Small intestine (tissue), 7 donors: ENCODE measurements at regions not wholly inside any gene's neighbourhood (a gene's known extent, or its start where the extent isn't known, plus 50 kb on each side); places are given as distances from the start of the nearest gene placed in this dataset.
"Not testable (repeated sequence)": the region's sequence is repeated elsewhere in the genome, so short reads cannot be mapped to it uniquely, and the experiment has no call there.

ENCODE experiments used
- DNase-seq, 2 donors: peaks; one replicate each; pipeline versions ENCODE4 v3.0.0 to v3.0.0-alpha.2; 2013
- FAIRE-seq: peaks from 2 replicates; lab custom pipeline; 2012; peaks lifted over from hg19 to GRCh38; lab: Jason Lieb, UNC
- H3K27ac ChIP-seq, 3 donors: one replicate each; pipeline ENCODE4 v1.5.1; 2013; ENCODE audit warnings: low read length in 2 of 3, mild to moderate bottlenecking in 2 of 3, control low read depth in 1 of 3, inconsistent platforms in 1 of 3, low read depth in 1 of 3, moderate library complexity in 1 of 3
- H3K27me3 ChIP-seq, 3 donors: one replicate each; pipeline ENCODE4 v1.6.1; 2013; ENCODE audit warnings: low read length in 3 of 3, inconsistent platforms in 1 of 3; ENCODE audit not compliant: control insufficient read depth in 3 of 3, insufficient read depth in 3 of 3
- H3K36me3 ChIP-seq, 3 donors: one replicate each; pipeline ENCODE4 v1.6.1; 2013; ENCODE audit warnings: low read length in 3 of 3, inconsistent platforms in 1 of 3, low read depth in 1 of 3, mild to moderate bottlenecking in 1 of 3, moderate library complexity in 1 of 3; ENCODE audit not compliant: control insufficient read depth in 3 of 3, insufficient read depth in 2 of 3
- H3K4me1 ChIP-seq, 3 donors: one replicate each; pipeline ENCODE4 v1.6.1; 2013; ENCODE audit warnings: low read length in 2 of 3, inconsistent platforms in 1 of 3, low read depth in 1 of 3, mild to moderate bottlenecking in 1 of 3, moderate library complexity in 1 of 3; ENCODE audit not compliant: control insufficient read depth in 3 of 3, insufficient read depth in 2 of 3
- H3K4me3 ChIP-seq, 3 donors: one replicate each; pipeline ENCODE4 v1.5.1; 2013; ENCODE audit warnings: low read length in 3 of 3, control low read depth in 1 of 3, inconsistent platforms in 1 of 3, low read depth in 1 of 3, mild to moderate bottlenecking in 1 of 3, moderate library complexity in 1 of 3
- H3K9me3 ChIP-seq, 2 donors: one replicate each; pipeline ENCODE4 v1.6.1; 2013; ENCODE audit warnings: low read depth in 1 of 2, low read length in 1 of 2; ENCODE audit not compliant: control insufficient read depth in 2 of 2, insufficient read depth in 1 of 2
- WGBS, 3 donors: extraction: QIAGEN DNeasy Blood & Tissue Kit; methylation state at CpG; one replicate each; pipeline ENCODE4 v1.1.7; 2013; 5-methylcytosine and 5-hydroxymethylcytosine counted together
- donor health status: healthy with polysubstance abuse.
- donor health status: control.
- donor health status: control.
- donor health status: Bipolar disorder and iron deficiency.
- donor health status: healthy.

DNA sequence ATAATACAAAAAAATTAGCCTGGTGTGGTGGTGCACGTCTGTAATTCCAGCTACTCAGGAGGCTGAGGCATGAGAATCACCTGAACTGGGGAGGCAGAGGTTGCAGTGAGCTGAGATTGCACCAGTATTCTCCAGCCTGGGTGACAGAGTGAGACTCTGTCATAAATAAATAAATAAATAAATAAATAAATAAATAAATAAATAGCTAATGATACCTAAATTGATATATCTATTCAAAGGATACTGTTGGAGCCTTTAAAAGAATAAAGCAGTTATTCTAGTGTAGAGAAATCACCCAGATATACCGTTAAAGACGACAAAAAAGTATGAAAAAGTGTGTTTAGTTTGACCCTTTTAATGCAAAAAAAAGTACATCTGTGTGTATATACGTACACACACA lies 155.6 kb downstream of the TXNL1 start:
- H3K4me1 ChIP-seq, H3K27me3 ChIP-seq, H3K27ac ChIP-seq, FAIRE-seq, H3K36me3 ChIP-seq, H3K9me3 ChIP-seq, H3K4me3 ChIP-seq, DNase-seq: not testable (repeated sequence)
- WGBS, 3 donors = 83 to 92% (median 87%) methylated on average over 4 of the region's 4 CpGs

DNA sequence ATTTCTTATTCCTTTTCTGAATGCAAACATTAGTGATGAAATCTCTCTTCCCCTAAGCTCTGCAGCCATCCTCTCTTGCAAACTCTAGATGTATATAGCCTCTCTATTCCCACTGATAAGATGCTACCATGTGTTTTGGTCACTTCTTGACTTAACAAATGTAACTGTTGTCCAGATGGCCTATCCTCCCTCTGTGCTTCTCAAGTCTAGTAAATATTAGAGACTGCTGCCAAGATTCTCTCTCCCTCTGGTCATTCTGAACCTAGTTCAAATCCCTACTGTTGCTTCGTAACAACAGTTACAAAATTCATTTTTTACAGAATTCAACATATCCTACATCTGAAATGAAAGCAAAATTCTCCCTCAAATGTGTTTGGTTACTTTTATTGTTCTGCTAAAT lies 156.6 kb downstream of the TXNL1 start:
- WGBS, 3 donors = 76 to 90% (median 86%) methylated on average over 1 of the region's 1 CpG
- Histone ChIP-seq H3K36me3 (no peaks in the 10 kb centered on the region), H3K27me3 (no peaks in the 10 kb centered on the region), H3K27ac (no peak overlapping the region), H3K9me3 (no peaks in the 10 kb centered on the region), H3K4me1 (no peaks in the 10 kb centered on the region), H3K4me3 (no peak overlapping the region)
- FAIRE-seq (no peak), DNase-seq (no peak)

DNA sequence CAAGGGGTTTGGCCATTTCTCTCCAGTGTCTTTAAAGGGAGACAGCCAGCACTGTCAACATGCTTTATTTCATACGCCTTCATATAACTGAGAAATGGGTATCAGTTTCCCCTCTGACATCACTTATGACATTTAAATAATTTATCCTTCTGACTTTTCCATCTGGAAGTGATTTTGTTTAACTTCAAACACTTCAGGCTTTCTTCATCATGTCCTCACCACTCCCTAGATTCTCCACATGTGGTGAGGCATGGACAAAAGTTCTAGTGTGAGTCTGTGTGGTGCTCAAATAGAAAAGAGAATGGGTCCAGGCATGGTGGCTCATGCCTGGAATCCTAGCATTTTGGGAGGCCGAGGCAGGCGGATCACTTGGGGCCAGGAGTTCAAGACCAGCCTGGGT lies 158.6 kb downstream of the TXNL1 start:
- no peak overlapping the region for H3K27ac ChIP-seq
- FAIRE-seq = no peak
- H3K36me3 ChIP-seq = no peaks in the 10 kb centered on the region
- H3K9me3 ChIP-seq = no peaks in the 10 kb centered on the region
- DNase-seq = no peak
- WGBS, 3 donors = 82 to 90% (median 89%) methylated on average over 3 of the region's 3 CpGs
- no peaks in the 10 kb centered on the region for H3K4me1 ChIP-seq
- H3K4me3 ChIP-seq = no peak overlapping the region
- H3K27me3 ChIP-seq = no peaks in the 10 kb centered on the region

DNA sequence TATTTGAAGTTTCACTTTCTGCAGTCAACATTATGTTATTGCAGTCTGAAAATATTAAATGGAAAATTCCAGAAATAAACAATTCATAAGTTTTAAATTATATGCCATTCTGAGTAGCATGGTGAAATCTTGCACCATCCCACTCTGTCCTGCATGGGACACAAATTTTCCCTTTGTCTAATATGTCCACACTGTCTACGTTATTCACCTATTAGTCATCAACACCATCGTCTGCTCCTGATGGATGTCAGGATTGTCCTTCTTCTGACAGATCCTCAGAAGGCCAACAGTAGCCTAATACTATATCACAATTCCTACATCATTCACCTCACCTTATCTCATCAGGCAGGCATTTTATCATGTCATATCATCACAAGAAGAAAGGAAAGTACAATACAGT lies 163.1 kb downstream of the TXNL1 start:
- Histone ChIP-seq H3K4me3 (no peak overlapping the region), H3K27me3 (no peaks in the 10 kb centered on the region), H3K9me3 (no peaks in the 10 kb centered on the region), H3K36me3 (no peaks in the 10 kb centered on the region), H3K27ac (no peak overlapping the region), H3K4me1 (no peaks in the 10 kb centered on the region)
- FAIRE-seq (no peak), DNase-seq (no peak)
- 65 to 84% (median 78%) methylated on average over 2 of the region's 2 CpGs for WGBS, 3 donors

DNA sequence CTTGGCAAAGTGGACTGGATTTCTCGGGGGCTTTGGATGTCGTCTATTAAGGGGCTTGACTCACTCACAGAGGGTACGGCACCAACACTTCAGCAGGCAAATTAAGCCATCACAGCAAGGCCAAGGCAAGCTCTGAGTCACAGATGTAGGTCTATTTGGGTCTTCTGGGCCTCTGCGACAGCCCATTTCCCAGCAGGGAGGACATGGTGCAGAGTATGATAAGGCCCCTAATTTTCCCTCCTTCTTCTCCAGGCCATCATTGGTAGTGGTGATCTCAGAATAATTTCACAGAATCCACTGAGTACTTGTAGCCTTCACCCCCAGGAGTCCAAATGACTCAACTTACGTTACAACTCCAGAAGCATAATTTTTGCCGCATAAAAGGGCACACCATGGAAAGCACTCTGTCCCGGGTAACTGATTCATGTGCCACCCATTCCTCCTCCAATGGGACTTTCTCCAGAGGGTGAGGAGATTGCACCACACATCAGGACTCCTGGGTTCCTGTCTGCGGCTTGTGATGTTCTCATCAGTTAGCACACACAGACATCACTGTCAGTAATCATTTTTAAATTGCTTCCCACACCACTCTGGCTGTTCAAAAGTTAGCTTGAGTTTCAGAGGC lies 164.9 kb downstream of the TXNL1 start:
- no peak overlapping the region for H3K27ac ChIP-seq
- H3K4me3 ChIP-seq = no peak overlapping the region
- DNase-seq (no peak), FAIRE-seq (no peak)
- H3K4me1 ChIP-seq = no peaks in the 10 kb centered on the region
- H3K36me3 ChIP-seq = no peaks in the 10 kb centered on the region
- H3K27me3 ChIP-seq = no peaks in the 10 kb centered on the region
- H3K9me3 ChIP-seq = no peaks in the 10 kb centered on the region
- WGBS, 3 donors = 81 to 92% (median 85%) methylated on average over 8 of the region's 8 CpGs

DNA sequence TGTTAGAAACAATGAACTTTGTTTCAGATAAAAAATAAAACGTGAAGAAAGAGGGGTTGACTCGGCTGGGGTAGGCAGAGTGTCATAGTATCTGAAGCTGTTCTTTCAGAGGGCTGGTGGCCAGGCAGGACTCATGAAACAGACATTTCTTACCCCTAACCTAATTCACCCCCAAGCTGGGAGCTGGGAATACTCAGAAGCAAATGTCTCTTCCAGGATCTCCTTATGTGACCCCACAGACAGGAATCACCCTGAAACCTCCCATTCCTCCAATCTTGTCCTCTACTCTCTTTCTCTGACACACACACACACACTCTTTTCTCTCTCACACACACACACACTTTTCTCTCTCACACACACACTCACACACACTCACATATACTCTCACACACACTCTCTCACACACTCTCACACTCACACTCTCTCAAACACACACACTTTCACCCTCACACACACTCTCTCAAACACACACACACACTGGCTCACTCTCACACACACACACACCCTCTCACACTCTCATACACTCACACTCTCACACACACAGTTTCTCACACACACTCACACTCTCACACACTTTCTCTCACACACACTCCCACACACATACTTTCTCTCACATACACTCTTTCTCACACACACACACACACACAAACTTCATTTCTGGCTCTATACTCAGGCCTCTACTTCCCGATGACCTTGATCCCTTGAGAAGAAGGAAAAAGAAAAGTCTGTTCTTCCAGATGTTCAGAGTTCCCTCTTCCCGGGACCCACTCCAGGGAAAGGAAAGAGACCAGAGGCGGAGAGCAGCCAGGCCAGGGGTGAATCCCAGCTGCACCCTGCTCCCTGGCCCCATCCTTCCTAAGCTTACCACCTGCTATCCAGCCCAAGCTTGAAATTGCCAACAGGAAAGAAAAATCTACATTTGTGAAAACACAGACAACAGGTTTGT lies 167.7 kb downstream of the TXNL1 start:
- Histone ChIP-seq H3K4me1 (no peaks in the 10 kb centered on the region), H3K9me3 (peaks cover 0 to 2% of the 10 kb centered on the region in 2 donors), H3K36me3 (no peaks in the 10 kb centered on the region), H3K4me3 (no peak overlapping the region), H3K27ac (no peak overlapping the region), H3K27me3 (no peaks in the 10 kb centered on the region)
- FAIRE-seq (no peak), DNase-seq (no peak)
- WGBS, 3 donors = 57 to 63% (median 60%) methylated on average over 5 of the region's 5 CpGs

GRCh38 chr18:56469582-56469981 lies 168.8 kb downstream of the TXNL1 start:
- Histone ChIP-seq H3K36me3 (no peaks in the 10 kb centered on the region), H3K4me1 (no peaks in the 10 kb centered on the region), H3K27ac (no peak overlapping the region), H3K4me3 (no peak overlapping the region), H3K27me3 (no peaks in the 10 kb centered on the region), H3K9me3 (peaks cover 0 to 12% of the 10 kb centered on the region in 2 donors)
- DNase-seq = no peak
- 71 to 87% (median 75%) methylated on average over 4 of the region's 4 CpGs for WGBS, 3 donors
- FAIRE-seq = no peak

DNA sequence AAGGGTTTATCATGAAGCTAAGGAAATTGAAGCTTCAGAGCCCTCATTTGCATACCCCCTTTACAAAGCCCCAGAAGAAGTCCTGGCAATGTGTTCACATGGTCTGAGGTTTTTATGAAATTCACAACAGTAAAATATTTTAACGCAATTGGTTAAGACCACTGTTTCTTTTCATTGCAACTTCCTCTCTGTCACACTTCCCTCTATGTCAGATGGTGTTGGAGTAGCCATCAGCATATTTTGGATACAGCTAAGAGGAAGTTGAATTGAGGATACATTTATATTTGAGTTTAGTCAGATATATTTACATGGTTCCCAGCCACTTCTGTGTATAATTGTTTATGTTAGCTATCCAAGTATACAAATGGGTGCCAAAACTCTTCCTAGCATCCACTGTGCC lies 170.0 kb downstream of the TXNL1 start:
- no peak overlapping the region for H3K27ac ChIP-seq
- H3K9me3 ChIP-seq = peaks cover 0 to 15% of the 10 kb centered on the region in 2 donors
- no peaks in the 10 kb centered on the region for H3K27me3 ChIP-seq
- no peaks in the 10 kb centered on the region for H3K4me1 ChIP-seq
- no peak for FAIRE-seq
- H3K36me3 ChIP-seq = no peaks in the 10 kb centered on the region
- no peak for DNase-seq
- H3K4me3 ChIP-seq = no peak overlapping the region
- WGBS, 3 donors = 59 to 81% (median 77%) methylated on average over 1 of the region's 1 CpG
